Adipocyte (in vitro differentiated cells): ENCODE measurements at regions not wholly inside any gene's neighbourhood (a gene's known extent, or its start where the extent isn't known, plus 50 kb on each side); places are given as distances from the start of the nearest gene placed in this dataset.
"Not testable (repeated sequence)": the region's sequence is repeated elsewhere in the genome, so short reads cannot be mapped to it uniquely, and the experiment has no call there.

Experiments used
- DNase-seq: peaks from one replicate; pipeline ENCODE4 v3.0.0-alpha.2; 2015; ENCODE audit warnings: low read depth
- H3K27me3 ChIP-seq: replicated peaks from 2 replicates; pipeline ENCODE4 v1.7.0; 2013; ENCODE audit warnings: mild to moderate bottlenecking, low read length, moderate library complexity; ENCODE audit not compliant: control insufficient read depth, insufficient read depth
- H3K36me3 ChIP-seq: 2 replicates; pipeline ENCODE4 v1.7.0; 2013; ENCODE audit warnings: low read length, mild to moderate bottlenecking, moderate library complexity; ENCODE audit not compliant: control insufficient read depth, insufficient read depth, severe bottlenecking
- H3K4me1 ChIP-seq: 2 replicates; pipeline ENCODE4 v1.7.0; 2013; ENCODE audit warnings: mild to moderate bottlenecking, low read length, moderate library complexity; ENCODE audit not compliant: control insufficient read depth, insufficient read depth
- H3K4me3 ChIP-seq: 2 replicates; pipeline ENCODE4 v1.7.0; 2013; ENCODE audit warnings: mild to moderate bottlenecking, low read length, moderate library complexity
- H3K9ac ChIP-seq: 2 replicates; pipeline ENCODE4 v1.7.0; 2013; ENCODE audit warnings: mild to moderate bottlenecking, low read length, moderate library complexity
- H3K9me3 ChIP-seq: 2 replicates; pipeline ENCODE4 v1.7.0; 2013; ENCODE audit warnings: mild to moderate bottlenecking, low read length, moderate library complexity; ENCODE audit not compliant: control insufficient read depth

DNA sequence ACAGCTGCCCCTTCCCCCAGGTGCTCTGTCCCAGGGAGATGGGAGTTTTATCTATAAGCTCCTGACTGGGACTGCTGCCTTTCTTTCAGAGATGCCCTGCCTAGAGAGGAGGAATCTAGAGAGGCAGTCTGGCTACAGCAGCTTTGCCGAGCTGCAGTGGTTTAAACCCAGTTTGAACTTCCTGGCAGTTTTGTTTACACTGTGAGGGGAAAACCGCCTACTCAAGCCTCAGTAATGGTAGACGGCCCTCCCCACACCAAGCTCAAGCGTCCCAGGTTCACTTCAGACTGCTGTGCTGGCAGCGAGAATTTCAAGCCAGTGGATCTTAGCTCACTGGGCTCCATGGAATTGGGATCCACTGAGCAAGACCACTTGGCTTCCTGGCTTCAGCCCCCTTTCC is 303.6 kb downstream of the ZIC1 start:
- H3K9ac ChIP-seq, H3K27me3 ChIP-seq, H3K4me1 ChIP-seq, H3K4me3 ChIP-seq, H3K36me3 ChIP-seq, H3K9me3 ChIP-seq, DNase-seq: not testable (repeated sequence)

DNA sequence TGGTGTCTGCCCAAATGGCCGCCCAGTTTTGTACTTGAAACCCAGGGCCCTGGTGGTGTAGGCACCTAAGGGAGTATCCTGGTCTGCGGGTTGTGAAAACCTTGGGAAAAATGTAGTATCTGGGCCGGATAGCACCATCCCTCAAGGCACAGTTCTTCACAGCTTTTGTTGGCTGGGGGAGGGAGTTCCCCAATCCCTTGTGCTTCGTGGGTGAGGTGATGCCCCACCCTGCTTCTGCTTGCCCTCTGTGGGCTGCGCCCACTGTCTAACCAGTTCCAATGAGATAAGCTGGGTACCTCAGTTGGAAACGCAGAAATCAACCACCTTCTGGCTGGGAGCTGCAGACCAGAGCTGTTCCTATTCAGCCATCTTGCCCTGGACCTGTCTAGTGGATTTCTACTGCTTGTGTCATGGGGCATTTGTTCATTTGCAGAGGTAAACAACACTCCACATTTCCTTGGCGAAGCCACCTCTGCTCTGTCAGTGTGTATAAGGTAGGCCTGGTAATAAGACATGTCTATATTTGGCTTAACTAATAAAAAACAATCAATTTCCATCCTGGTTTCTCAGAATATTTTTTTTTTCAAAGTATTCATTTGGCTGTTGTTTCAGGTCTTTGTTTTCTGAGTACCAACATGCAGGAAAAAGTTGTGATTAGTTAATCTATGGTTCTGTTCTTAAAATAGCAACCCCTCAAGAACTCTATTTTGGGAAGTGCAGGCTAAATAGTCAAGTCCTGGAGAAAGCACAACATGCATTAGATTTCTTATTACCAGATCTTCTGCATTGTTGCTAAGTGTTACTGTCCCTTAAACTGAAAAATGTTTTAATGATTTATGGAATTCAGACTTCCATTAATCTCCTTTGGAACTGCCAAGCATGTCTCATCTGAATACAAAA is 304.3 kb downstream of the ZIC1 start:
- no peaks in the 10 kb centered on the region for H3K27me3 ChIP-seq

DNA sequence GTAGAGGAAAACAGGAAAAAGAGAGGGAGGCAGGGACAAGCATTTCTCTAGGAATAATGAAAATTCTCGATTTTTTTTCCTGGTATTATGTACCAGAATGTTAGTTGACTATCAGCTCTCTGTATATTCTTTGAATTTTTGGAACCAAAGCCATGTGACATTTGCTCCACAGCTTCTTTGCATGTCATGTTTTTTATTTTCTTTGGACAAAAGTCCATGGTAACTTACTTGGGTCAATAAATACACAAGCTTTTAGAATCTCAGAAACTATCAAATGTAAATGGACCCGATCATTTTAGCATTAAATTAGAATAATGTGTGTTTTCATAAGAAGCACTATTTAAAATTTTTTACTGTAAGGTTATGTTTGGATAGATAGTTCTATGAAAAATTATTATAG is 320.5 kb downstream of the ZIC1 start:
- Histone ChIP-seq H3K9ac (no peak overlapping the region), H3K27me3 (no peaks in the 10 kb centered on the region), H3K4me3 (no peak overlapping the region), H3K9me3 (no peaks in the 10 kb centered on the region), H3K4me1 (no peaks in the 10 kb centered on the region), H3K36me3 (no peaks in the 10 kb centered on the region)
- no peak for DNase-seq

More for the DNA sequence above, 304.3 kb downstream of the ZIC1 start:
- no peak overlapping the region for H3K4me3 ChIP-seq
- no peak overlapping the region for H3K9ac ChIP-seq
- H3K36me3 ChIP-seq: no peaks in the 10 kb centered on the region
- H3K9me3 ChIP-seq: no peaks in the 10 kb centered on the region
- H3K4me1 ChIP-seq: no peaks in the 10 kb centered on the region
- no peak for DNase-seq

DNA sequence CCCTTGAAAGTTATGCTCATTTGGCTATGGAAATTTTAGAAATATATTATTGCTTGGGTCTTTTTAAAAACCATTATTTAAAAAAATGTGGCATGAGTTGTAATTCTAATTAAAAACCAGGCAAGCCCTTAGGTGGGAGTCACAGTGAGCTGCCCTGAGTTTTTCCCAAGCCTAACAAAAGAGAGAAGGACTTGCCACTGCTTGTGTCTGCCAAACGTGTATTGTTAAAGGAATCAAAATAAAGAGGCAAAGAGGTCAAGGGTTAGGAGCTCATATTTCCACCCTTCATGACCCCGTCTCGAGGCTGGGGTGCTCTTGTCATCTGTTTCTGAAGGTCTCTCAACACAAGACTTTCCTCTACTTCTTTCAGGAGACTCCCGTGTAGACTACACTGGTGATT is 321.1 kb downstream of the ZIC1 start:
- Histone ChIP-seq H3K36me3 (no peaks in the 10 kb centered on the region), H3K27me3 (no peaks in the 10 kb centered on the region), H3K4me3 (no peak overlapping the region), H3K9ac (no peak overlapping the region), H3K4me1 (no peaks in the 10 kb centered on the region), H3K9me3 (no peaks in the 10 kb centered on the region)
- DNase-seq: no peak

DNA sequence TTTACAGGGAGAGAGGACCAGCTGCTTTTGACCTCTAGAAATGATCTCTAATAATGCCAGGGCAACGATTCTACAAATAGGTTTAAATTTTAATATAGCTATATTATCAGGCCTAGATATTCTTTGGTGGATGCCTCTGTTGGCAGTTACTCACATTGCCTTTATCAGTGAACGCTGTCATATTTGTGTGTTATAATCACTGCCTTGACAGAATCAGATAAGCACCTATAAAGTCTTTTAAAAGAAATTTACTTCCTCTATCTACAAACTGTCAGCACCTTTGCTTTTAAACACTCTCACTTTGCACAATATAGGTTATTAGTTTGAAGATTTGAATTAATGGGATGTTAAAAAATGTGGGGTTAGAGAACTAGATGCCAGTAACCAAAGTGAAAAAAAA is 324.1 kb downstream of the ZIC1 start:
- Histone ChIP-seq H3K4me1 (no peaks in the 10 kb centered on the region), H3K9me3 (no peaks in the 10 kb centered on the region), H3K27me3 (no peaks in the 10 kb centered on the region), H3K4me3 (no peak overlapping the region), H3K36me3 (no peaks in the 10 kb centered on the region), H3K9ac (no peak overlapping the region)
- no peak for DNase-seq

DNA sequence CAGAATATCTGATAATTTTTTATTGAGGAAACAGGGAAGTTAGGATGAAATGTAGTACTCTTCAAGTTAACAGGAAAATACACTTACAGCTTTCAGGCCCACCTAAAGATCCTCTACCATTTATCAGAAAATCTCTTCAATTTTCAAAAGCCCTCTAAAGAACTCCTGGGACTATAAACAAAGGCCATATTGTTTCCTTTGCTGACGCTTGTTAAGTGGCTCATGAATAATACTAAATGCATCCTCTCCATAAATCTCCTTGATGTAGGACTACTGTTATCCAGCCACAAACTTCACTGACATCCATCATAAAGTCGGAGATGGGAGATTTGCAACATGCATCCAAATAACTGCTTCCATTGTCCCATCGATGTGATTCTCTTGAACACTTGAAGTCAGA is 326.5 kb downstream of the ZIC1 start:
- Histone ChIP-seq H3K27me3 (no peaks in the 10 kb centered on the region), H3K4me1 (no peaks in the 10 kb centered on the region), H3K4me3 (no peak overlapping the region), H3K36me3 (no peaks in the 10 kb centered on the region), H3K9me3 (no peaks in the 10 kb centered on the region), H3K9ac (no peak overlapping the region)
- DNase-seq: no peak

DNA sequence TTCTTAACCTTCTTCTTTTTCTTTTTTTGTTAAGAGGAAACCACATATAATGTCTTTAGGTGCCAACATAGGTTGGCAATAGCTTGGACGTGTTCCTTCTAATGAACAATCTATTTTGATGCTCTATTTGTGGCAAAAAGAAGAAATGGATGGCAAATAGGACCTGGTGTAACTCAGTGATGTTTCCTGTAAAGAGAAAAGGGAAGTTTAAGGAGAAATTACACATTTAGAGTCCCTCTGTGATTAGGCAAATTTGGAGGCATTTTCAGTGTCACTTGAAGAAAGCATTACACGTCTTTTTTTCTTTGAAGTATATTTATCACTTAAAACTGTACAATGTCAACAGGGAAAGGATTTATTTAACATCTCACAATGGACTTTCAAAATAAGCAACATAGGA is 327.1 kb downstream of the ZIC1 start:
- no peak overlapping the region for H3K9ac ChIP-seq
- H3K4me3 ChIP-seq: no peak overlapping the region
- H3K27me3 ChIP-seq: no peaks in the 10 kb centered on the region
- no peak for DNase-seq
- no peaks in the 10 kb centered on the region for H3K36me3 ChIP-seq
- no peaks in the 10 kb centered on the region for H3K9me3 ChIP-seq
- H3K4me1 ChIP-seq: no peaks in the 10 kb centered on the region

DNA sequence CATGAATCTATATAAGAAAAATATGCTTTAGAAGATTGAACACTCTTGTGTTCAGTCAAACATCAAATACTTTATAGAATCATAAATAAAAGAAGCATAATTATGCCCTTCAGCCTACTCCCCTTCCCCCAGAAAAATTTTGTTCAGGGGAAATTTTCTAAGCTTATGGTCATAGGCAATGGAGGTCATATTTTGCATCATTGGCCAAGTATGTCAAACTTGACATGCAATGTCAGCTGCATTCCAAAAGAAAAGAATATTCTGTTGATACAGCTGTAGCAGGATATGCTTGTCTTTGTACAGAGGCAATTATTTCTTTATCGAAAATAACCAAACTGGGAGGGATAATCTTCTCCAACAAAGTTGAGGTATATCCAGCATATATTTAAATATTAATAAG is 328.2 kb downstream of the ZIC1 start:
- peaks cover under 1% of the 10 kb centered on the region for H3K4me1 ChIP-seq
- no peak overlapping the region for H3K9ac ChIP-seq
- H3K27me3 ChIP-seq: no peaks in the 10 kb centered on the region
- peak; percentile 38 for DNase-seq
- H3K4me3 ChIP-seq: no peak overlapping the region
- H3K9me3 ChIP-seq: no peaks in the 10 kb centered on the region
- H3K36me3 ChIP-seq: no peaks in the 10 kb centered on the region

DNA sequence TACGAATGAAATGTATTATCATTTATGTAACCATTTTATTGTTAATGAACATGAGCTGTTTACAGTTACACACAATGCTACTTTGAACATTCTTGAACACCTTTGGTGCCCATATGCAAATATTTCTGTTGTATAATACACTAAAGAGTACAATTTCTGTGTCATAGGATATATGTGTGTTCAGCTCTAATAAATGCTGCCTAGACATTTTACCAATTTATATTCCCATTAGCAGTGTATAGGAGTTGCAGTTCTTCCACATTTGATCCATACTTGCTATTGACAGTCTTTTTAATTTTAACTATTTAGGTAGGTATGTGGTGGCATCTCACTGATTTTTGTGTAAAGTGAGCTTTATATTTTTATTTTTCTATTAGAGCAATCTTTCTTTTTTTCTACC is 331.8 kb downstream of the ZIC1 start:
- DNase-seq: no peak
- Histone ChIP-seq H3K4me3 (no peak overlapping the region), H3K36me3 (no peaks in the 10 kb centered on the region), H3K4me1 (peaks cover 3% of the 10 kb centered on the region), H3K9me3 (no peaks in the 10 kb centered on the region), H3K9ac (no peak overlapping the region), H3K27me3 (no peaks in the 10 kb centered on the region)

DNA sequence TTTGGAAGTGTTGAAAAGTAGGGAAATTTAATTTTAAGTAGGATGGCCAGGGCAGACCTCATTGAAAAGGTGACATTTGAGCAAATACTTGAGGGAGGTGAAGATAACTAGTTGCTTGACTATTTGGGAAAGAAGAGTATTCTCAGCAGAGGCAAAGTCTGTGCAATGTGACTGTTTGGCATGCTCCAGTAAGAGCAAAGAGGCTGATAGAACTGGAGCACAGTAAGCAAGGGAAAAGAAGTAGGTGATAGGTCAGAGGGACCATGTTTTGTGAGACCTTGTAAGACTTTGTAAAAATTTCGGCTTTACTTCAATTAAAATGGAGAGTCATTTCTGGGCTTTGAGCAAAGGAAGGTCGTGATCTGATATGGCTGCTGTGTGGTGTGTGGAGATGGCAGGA is 335.8 kb downstream of the ZIC1 start:
- H3K36me3 ChIP-seq: no peaks in the 10 kb centered on the region
- no peaks in the 10 kb centered on the region for H3K27me3 ChIP-seq
- no peak overlapping the region for H3K4me3 ChIP-seq
- H3K9ac ChIP-seq: no peak overlapping the region
- peaks cover 3% of the 10 kb centered on the region for H3K4me1 ChIP-seq
- DNase-seq: no peak
- no peaks in the 10 kb centered on the region for H3K9me3 ChIP-seq

DNA sequence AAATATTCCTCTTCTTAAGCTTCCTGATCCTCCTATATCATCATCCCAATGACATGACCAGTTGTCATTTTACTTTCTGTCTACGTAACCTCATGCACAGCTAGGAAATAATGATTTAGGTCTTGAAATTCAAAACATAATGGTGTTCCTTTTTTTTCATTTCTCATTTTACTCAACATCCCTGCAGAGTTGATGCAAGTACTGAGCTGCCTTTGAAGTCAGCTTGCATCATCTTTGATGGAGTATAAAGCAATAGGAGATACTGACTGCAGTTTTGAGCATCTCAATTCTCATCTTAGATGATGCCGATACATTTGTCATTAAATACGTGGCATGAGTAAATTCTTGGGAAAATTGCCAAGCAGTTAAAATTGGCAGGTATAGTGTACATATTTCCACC is 346.1 kb downstream of the ZIC1 start:
- peaks cover 6% of the 10 kb centered on the region for H3K27me3 ChIP-seq
- DNase-seq: no peak
- H3K4me3 ChIP-seq: no peak overlapping the region
- no peaks in the 10 kb centered on the region for H3K9me3 ChIP-seq
- H3K9ac ChIP-seq: no peak overlapping the region
- H3K4me1 ChIP-seq: peaks cover 8% of the 10 kb centered on the region
- no peaks in the 10 kb centered on the region for H3K36me3 ChIP-seq

DNA sequence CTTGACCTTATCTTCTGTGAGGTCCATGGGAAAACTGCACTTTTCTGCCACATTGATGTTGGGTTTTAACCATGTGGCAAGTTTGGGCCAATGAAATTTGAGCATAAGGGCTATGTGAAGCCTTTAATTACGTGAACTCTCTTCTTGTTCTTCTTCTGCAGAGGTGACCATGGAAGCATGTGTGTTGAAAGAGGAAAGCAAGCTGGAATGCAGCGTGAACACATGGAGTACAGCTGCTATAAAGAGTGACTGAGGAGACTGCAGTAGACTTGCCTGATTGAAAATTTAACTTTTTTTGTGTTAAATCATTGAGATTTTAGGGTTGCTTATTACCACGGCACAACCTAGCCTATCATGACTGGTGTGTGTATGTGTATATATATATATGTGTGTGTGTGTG is 347.3 kb downstream of the ZIC1 start:
- Histone ChIP-seq H3K36me3 (no peaks in the 10 kb centered on the region), H3K9ac (no peak overlapping the region), H3K4me1 (peaks cover 19% of the 10 kb centered on the region), H3K4me3 (no peak overlapping the region), H3K27me3 (no peaks in the 10 kb centered on the region), H3K9me3 (no peaks in the 10 kb centered on the region)
- DNase-seq: no peak
